HG02973 (cell line): ENCODE measurements at regions not wholly inside any gene's neighbourhood (a gene's known extent, or its start where the extent isn't known, plus 50 kb on each side); places are given as distances from the start of the nearest gene placed in this dataset.
"Not testable (repeated sequence)": the region's sequence is repeated elsewhere in the genome, so short reads cannot be mapped to it uniquely, and the experiment has no call there.

ENCODE experiments used
- ATAC-seq: cut with Tn5 transposase; IDR thresholded peaks from one replicate; pipeline ENCODE4 v1.9.1; 2021; ENCODE audit warnings: moderate library complexity; ENCODE audit not compliant: unreplicated experiment

GRCh38 chr10:60479305-60480020 is 89.8 kb upstream of the ANK3 start:
- no peak for ATAC-seq

DNA sequence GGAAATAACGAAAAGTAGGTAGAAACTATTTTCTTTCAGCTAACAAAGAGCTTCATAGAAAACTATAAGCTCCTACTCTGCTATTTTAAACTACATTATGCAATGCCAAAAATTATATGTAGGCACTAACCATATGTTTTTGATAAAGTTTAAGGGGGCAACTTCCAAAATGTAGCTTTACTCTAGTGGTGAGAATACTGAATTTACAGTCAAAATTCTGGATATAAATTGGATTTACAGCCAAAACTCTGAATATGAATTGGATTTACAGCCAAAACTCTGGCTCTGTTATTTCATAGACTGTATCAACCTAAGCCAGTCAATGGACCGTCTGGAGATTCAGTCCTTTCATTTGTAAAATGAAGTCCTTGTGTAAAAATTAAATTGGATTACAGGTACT is 86.8 kb upstream of the ANK3 start:
- ATAC-seq = no peak

DNA sequence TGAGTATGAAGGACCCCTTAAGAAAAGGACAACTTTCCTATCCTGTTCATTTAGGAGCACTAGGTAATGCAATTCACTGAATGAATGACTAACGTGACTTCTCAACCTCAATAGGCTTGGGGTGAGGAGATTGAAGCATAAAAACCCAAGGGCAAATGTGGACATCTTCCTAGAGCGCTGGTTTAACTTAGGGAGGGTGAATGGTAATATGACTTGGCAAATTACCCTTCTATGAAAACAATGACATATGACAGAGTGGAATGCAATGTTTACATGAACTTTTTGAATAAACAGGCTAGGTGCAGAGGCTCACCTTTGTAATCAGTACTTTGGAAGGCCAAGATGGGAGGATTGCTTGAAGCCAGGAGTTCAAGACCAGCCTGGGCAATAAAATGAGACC is 83.9 kb upstream of the ANK3 start:
- no peak for ATAC-seq

- ATAC-seq = no peak
These were observed 80.4 kb upstream of the ANK3 start for GRCh38 chr10:60470091-60470490.

GRCh38 chr10:60469147-60469546 is 79.5 kb upstream of the ANK3 start:
- not testable (repeated sequence) for ATAC-seq

GRCh38 chr10:60467202-60467546 is 77.5 kb upstream of the ANK3 start:
- no peak for ATAC-seq

DNA sequence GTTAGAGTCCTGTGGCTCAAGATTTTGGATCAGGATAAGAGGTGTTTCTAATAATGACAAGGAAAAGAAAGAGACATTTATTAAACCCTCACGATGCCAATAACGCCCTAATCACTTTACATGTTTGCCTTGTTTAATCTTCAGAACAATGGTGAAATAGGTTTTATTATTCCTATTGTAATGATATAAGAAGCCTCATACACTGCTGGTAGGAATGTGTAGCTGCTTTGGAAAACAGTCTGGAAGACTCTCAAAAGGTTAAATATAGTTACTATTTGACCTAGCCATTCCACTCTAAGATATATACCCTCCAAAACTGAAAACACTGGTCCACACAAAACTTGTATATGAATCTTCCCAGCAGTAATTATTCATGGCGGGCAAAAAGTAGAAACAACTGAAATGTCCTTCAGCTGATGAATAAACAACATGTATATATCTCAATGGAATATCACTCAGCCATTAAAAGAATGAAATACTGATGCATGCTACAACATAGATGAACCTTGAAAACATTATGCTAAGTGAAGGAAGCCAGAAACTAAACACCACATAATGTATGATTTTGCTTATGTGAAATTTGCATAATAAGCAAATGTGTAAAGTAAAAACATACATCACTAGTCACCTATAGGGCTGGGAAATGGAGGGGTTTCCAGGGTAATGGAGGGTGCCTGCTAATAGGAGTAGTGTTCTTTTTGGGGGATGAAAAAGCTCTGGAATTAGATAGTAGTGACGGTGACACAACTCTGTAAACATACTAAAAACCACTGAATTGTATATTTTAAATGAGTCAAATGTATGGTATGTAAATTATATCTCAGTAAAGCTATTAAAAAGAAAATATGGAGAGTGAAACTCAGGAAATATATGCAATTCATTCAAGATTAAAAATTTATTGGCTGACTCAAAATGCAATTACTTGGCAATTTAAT is 76.9 kb upstream of the ANK3 start:
- no peak for ATAC-seq

DNA sequence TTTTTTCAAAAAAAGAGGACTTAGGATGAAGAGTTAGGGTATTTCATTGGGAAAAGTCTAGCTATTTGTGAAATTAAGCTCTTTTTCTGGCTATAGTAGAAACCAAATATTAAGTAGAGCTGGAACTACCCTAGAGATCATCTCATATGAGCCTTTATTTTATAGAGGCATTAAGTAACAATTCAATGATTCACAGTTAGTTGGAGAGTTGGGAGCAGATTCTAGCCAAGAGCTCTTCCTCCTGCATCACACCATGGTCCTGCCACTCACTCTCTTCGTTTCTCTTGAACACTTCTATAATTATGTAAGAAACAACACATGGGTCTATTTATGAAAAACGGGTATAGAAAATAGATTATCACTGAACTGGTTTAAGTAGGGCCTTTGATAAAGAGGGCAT is 76.1 kb upstream of the ANK3 start:
- no peak for ATAC-seq

DNA sequence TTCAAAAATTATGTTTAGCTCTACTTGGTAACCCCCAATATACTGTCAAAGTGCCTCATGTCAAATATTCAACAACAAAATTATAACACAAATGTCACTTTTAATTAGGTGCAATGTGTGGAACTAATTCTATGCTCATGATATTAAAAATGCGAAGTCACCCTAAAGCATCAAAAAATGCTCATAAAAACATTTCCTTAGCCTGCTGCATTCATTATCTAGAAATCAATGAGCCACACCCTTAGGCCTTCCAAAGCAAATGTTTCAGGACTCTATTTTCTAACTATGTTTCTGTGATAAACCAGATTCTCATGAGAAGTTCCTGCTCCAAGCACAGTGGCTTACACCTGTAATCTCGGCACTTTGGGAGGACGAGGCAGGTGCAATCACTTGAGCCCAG is 75.0 kb upstream of the ANK3 start:
- no peak for ATAC-seq

- no peak for ATAC-seq
These were observed 74.1 kb upstream of the ANK3 start for GRCh38 chr10:60463746-60464145.

DNA sequence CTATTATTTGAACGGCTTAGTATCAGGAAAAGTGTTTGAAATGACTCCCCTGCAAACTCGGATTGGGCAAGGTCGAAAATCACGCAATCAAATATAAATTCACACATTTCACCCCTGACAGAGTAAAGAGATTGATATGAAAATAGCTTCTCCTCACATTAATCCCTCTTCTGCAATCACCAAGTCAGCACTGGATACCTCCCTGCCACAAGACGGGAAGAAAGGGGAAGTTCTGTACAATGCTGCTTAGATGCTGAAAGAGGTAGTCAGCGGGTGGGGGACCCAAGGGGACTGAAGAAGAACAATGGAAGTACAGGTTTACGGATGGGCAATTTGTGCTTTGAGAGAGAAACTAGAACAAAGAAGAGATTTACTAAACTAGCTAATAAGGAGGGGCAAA is 72.0 kb upstream of the ANK3 start:
- no peak for ATAC-seq

GRCh38 chr10:60459701-60460457 is 70.2 kb upstream of the ANK3 start:
- ATAC-seq = no peak

- ATAC-seq = no peak
These were observed 66.4 kb upstream of the ANK3 start for GRCh38 chr10:60456053-60456452.

DNA sequence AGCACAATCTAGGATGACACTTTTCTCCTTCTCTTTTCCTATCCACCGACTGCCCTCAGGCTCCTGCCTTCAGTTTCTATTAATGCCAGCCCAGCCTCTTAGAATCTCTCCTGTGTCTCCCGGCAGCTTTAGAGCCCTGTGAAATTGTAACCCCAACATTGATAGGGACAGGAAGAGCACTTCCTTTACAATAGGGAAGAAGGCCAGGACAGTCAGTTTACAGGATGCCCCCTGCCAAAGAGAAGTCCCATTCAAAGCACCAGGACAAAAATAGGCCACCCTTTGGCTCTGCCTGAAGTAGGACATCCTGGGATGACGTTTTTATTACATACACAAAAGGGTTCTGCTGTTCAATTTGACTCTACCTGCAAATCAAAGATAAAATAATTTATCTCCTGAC is 64.7 kb upstream of the ANK3 start:
- ATAC-seq = no peak

DNA sequence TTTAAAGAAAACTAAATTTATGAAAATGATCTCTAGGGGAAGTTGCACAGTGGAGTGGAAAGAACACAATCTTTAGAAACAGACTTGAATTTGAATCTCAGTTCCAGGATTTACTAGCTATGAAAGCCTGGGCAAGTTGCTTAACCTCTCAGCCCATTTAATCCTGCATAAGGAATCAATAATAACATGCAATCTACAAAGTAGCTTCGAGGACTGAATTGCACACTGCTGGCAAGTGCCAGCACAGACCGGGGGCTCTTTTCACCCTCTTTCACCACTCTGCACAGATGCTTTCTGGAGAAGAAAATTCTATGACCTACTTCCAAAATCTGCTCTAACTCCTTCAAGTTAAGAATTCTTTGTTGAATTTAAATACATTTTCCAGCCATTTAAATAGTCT is 63.4 kb upstream of the ANK3 start:
- ATAC-seq = no peak

GRCh38 chr10:60450291-60450690 is 60.6 kb upstream of the ANK3 start:
- no peak for ATAC-seq

- ATAC-seq = no peak
These were observed 58.6 kb upstream of the ANK3 start for GRCh38 chr10:60448246-60448645.

GRCh38 chr10:60446851-60447250 is 57.2 kb upstream of the ANK3 start:
- no peak for ATAC-seq

GRCh38 chr10:60446070-60446833 is 56.6 kb upstream of the ANK3 start:
- ATAC-seq = no peak

DNA sequence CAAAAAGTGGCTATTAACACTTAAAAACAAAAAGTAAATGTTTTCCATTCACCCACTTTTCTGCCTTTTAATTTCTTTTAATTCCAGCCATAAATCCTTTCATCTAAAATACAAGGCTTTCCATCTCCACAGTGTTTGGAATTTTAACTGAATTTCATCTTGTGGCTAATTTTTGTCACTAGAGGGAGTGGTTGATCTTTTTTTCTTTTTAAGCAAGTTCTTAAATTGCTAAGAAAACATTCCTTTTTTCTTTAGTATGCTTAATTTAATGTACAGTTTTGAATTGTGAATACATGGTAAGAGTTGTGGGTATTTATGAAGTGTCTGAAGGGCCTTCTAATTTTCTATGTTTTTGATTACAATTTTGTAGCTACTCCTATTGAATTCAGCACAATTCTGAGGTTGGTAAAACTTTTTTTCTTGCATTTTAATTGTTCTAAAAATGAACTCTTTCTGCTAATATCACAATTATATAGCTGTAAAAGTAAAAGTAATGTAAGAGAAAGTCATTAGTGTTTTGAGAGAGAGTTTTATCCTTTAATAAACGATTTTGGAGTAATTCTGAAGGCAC is 54.9 kb upstream of the ANK3 start:
- ATAC-seq = no peak

GRCh38 chr10:60443346-60443745 is 53.7 kb upstream of the ANK3 start:
- ATAC-seq = no peak
